Kidney (tissue), 13 donors: ENCODE measurements at regions not wholly inside any gene's neighbourhood (a gene's known extent, or its start where the extent isn't known, plus 50 kb on each side); places are given as distances from the start of the nearest gene placed in this dataset.
A peak's percentile ranks its signal among the peaks of the same experiment; 100 is the strongest.

Experiments used
- DNase-seq, 5 donors: peaks; one replicate each; pipeline ENCODE4 v3.0.0-alpha.2; 2013 to 2020
- FAIRE-seq: peaks from 2 replicates; lab custom pipeline; 2012; peaks lifted over from hg19 to GRCh38; lab: Jason Lieb, UNC
- H3K27ac ChIP-seq, 2 donors: one replicate each; pipeline ENCODE4 v1.7.0; 2013; ENCODE audit warnings: low read depth in 2 of 2, low read length in 2 of 2, inconsistent platforms in 1 of 2
- H3K27me3 ChIP-seq: one replicate; pipeline ENCODE4 v1.7.1; 2013; ENCODE audit warnings: low read length, inconsistent platforms; ENCODE audit not compliant: control insufficient read depth, insufficient read depth
- H3K36me3 ChIP-seq, 3 donors: one replicate each; pipeline versions ENCODE4 v1.7.0 to v1.7.1; 2013; ENCODE audit warnings: low read length in 3 of 3, control low read depth in 1 of 3, inconsistent platforms in 1 of 3; ENCODE audit not compliant: insufficient read depth in 3 of 3, control insufficient read depth in 2 of 3
- H3K4me1 ChIP-seq, 3 donors: one replicate each; pipeline versions ENCODE4 v1.7.0 to v1.7.1; 2013; ENCODE audit warnings: low read length in 3 of 3, inconsistent platforms in 1 of 3, low read depth in 1 of 3; ENCODE audit not compliant: control insufficient read depth in 2 of 3, insufficient read depth in 2 of 3
- H3K4me3 ChIP-seq, 3 donors: one replicate each; pipeline versions ENCODE4 v1.7.0 to v1.8.1; 2013; ENCODE audit warnings: low read length in 3 of 3, control low read depth in 1 of 3, inconsistent platforms in 1 of 3
- H3K9ac ChIP-seq, 3 donors: one replicate each; pipeline versions ENCODE4 v1.7.0 to v1.7.1; 2013; ENCODE audit warnings: low read length in 3 of 3, control low read depth in 1 of 3, inconsistent platforms in 1 of 3
- H3K9me3 ChIP-seq, 3 donors: one replicate each; pipeline versions ENCODE4 v1.7.0 to v1.7.1; 2013; ENCODE audit warnings: low read length in 3 of 3, control low read depth in 1 of 3, inconsistent platforms in 1 of 3; ENCODE audit not compliant: control insufficient read depth in 2 of 3, insufficient read depth in 1 of 3
- CTCF ChIP-seq: IDR thresholded peaks from 3 replicates; pipeline ENCODE4 v1.5.1; 2012; ENCODE audit warnings: mild to moderate bottlenecking, moderate library complexity, borderline replicate concordance; ENCODE audit not compliant: insufficient read depth; ENCODE audit errors: extremely low read depth
- intact Hi-C: fragments of 100-400 bp; cut with DNase I; formaldehyde crosslinking; loops from one replicate; pipeline ENCODE4 v1.11.1; 2022
- donor health status: control.
- donor health status: control.
- donor health status: control.
- donor health status: control.
- donor health status: control.
- donor health status: DM: yes; HTN: yes; CAD: no.
- donor health status: Normal renal cell carcinoma (clear cell type).

- Histone ChIP-seq H3K9me3 (no peaks in the 10 kb centered on the region), H3K36me3 (no peaks in the 10 kb centered on the region), H3K4me1 (peaks cover 0 to 6% (median 0%) of the 10 kb centered on the region in 3 donors), H3K27ac (peak overlapping the region in 1 of 2 donors; percentile 47), H3K4me3 (peak overlapping the region in 2 of 3 donors; percentile 29 to 31), H3K27me3 (no peaks in the 10 kb centered on the region), H3K9ac (no peak overlapping the region)
- DNase-seq = peak in 4 of 5 donors; percentile 33 to 74 (median 60)
- no peak for FAIRE-seq
- no peak for TF ChIP-seq CTCF
- intact Hi-C loops = no loop called here
These were observed 60.3 kb upstream of the BCL2L14 start for GRCh38 chr12:12010277-12011039.

GRCh38 chr12:12011880-12012260 is 58.9 kb upstream of the BCL2L14 start:
- intact Hi-C loops = no loop called here
- DNase-seq (no peak), FAIRE-seq (no peak)
- Histone ChIP-seq H3K27ac (no peak overlapping the region), H3K36me3 (no peaks in the 10 kb centered on the region), H3K27me3 (no peaks in the 10 kb centered on the region), H3K4me3 (no peak overlapping the region), H3K9ac (no peak overlapping the region), H3K4me1 (peaks cover 0 to 10% (median 0%) of the 10 kb centered on the region in 3 donors), H3K9me3 (no peaks in the 10 kb centered on the region)
- TF ChIP-seq CTCF = no peak

- Histone ChIP-seq H3K27me3 (no peaks in the 10 kb centered on the region), H3K27ac (no peak overlapping the region), H3K4me1 (peaks cover 0 to 7% (median 0%) of the 10 kb centered on the region in 3 donors), H3K9me3 (no peaks in the 10 kb centered on the region), H3K4me3 (no peak overlapping the region), H3K9ac (no peak overlapping the region), H3K36me3 (no peaks in the 10 kb centered on the region)
- DNase-seq (no peak), FAIRE-seq (no peak)
- intact Hi-C loops = no loop called here
- no peak for TF ChIP-seq CTCF
These were observed 55.6 kb upstream of the BCL2L14 start for GRCh38 chr12:12015073-12015685.
